SK-N-SH (cell line): ENCODE measurements at regions not wholly inside any gene's neighbourhood (a gene's known extent, or its start where the extent isn't known, plus 50 kb on each side); places are given as distances from the start of the nearest gene placed in this dataset.
"Not testable (repeated sequence)": the region's sequence is repeated elsewhere in the genome, so short reads cannot be mapped to it uniquely, and the experiment has no call there.

Experiments used
- ELF1 ChIP-seq: IDR thresholded peaks from 2 replicates; pipeline ENCODE4 v1.4.0; 2012
- IRF3 ChIP-seq: fragments of 150-350 bp; IDR thresholded peaks from 2 replicates; pipeline ENCODE4 v1.6.1; 2016; ENCODE audit warnings: mild to moderate bottlenecking, low read depth, low read length
- MAX ChIP-seq: IDR thresholded peaks from 2 replicates; pipeline ENCODE4 v1.4.0; 2012; ENCODE audit warnings: low read depth
- TAF1 ChIP-seq: IDR thresholded peaks from 2 replicates; pipeline ENCODE4 v1.6.1; 2012; ENCODE audit warnings: low read depth, mild to moderate bottlenecking, low read length, moderate library complexity, borderline replicate concordance
- TF ChIP-seq, protein P1 (sequence below): fragments of 200-600 bp; sonication (generic); IDR thresholded peaks from 2 replicates; pipeline ENCODE4 v1.6.1; 2017; ENCODE audit warnings: antibody characterized with exemption, mild to moderate bottlenecking, moderate library complexity

DNA sequence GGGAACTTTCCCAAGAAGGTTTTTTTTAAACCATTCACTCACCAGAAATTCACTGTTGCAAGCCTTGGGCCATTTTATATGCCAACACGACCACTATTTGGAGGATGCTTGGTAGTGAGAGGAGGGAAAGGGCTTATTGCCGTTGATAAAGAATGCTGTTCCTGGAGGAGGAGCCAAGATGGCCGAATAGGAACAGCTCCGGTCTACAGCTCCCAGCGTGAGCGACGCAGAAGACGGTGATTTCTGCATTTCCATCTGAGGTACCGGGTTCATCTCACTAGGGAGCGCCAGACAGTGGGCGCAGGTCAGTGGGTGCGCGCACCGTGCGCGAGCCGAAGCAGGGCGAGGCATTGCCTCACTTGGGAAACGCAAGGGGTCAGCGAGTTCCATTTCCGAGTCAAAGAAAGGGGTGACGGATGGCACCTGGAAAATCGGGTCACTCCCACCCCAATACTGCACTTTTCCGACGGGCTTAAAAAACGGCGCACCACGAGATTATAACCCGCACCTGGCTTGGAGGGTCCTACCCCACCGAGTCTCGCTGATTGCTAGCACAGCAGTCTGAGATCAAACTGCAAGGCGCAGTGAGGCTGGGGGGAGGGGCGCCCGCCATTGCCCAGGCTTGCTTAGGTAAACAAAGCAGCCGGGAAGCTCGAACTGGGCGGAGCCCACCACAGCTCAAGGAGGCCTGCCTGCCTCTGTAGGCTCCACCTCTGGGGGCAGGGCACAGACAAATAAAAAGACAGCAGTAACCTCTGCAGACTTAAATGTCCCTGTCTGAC is 408.1 kb upstream of the NFE2L3 start:
- TF ChIP-seq MAX, TAF1, ELF1, IRF3: not testable (repeated sequence)
- TF ChIP-seq, protein P1, sequence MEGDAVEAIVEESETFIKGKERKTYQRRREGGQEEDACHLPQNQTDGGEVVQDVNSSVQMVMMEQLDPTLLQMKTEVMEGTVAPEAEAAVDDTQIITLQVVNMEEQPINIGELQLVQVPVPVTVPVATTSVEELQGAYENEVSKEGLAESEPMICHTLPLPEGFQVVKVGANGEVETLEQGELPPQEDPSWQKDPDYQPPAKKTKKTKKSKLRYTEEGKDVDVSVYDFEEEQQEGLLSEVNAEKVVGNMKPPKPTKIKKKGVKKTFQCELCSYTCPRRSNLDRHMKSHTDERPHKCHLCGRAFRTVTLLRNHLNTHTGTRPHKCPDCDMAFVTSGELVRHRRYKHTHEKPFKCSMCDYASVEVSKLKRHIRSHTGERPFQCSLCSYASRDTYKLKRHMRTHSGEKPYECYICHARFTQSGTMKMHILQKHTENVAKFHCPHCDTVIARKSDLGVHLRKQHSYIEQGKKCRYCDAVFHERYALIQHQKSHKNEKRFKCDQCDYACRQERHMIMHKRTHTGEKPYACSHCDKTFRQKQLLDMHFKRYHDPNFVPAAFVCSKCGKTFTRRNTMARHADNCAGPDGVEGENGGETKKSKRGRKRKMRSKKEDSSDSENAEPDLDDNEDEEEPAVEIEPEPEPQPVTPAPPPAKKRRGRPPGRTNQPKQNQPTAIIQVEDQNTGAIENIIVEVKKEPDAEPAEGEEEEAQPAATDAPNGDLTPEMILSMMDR = not testable (repeated sequence)
